HG02938 (cell line): ENCODE measurements at regions not wholly inside any gene's neighbourhood (a gene's known extent, or its start where the extent isn't known, plus 50 kb on each side); places are given as distances from the start of the nearest gene placed in this dataset.
"Not testable (repeated sequence)": the region's sequence is repeated elsewhere in the genome, so short reads cannot be mapped to it uniquely, and the experiment has no call there.

Experiments used
- ATAC-seq: cut with Tn5 transposase; IDR thresholded peaks from one replicate; pipeline ENCODE4 v1.9.1; 2021; ENCODE audit warnings: mild to moderate bottlenecking, moderate library complexity; ENCODE audit not compliant: unreplicated experiment

DNA sequence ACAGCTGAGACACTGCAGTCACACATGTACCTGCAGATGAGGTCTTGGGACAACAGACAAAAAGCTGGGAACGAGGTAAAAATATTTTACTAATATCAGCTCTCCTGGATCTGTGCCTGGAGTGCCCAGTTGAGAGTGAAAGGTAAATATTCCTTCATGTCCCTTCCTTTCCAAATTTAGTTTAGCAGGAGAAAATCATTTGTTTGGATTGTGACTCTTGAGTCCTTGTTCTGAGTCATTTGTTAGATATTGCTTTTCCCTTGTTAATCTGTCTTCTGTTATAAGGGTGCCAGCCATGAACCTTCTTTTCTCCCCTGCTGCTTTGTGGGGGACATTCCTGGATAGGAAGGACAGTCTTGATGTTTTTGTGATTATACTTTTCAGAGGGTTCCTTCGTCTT, 329.2 kb downstream of the DSC3 start:
- ATAC-seq = no peak

DNA sequence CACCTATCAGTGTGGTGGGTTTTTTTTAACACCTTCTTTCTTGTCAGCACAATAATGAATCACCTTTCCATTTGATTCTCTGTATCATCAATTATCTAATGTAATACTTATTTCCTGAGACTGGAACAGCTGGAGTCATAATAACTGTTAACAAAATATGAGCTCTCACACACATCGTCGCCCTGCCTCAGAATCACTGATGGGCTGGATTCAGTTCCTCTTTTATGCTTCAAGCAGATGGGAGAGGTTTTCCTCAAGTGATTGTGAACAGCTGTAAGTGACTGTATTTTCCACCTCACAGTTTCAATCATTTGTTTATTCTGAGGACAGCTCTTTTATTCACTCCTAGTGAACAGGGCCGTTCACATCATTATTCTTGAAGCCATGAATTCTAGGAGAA, 330.2 kb downstream of the DSC3 start:
- ATAC-seq = no peak

DNA sequence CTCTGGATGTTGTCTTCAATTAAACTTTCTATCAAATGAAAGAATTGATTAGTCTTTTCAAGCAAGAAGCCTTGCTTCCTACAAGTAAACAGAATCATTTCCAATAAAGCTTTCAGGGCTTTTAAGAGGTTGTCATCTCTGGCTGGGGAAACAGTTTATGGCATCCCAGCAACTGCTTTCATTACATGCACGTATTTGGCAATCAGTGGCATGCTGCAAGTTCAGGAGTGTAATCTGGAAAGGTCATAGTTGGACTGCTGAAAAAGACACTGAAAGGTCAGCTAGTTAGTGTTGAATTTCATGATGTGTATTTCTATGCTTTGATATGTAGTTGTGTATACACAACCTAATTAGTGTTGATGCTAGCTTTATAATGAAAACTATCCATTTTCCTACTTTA, 332.9 kb downstream of the DSC3 start:
- no peak for ATAC-seq

DNA sequence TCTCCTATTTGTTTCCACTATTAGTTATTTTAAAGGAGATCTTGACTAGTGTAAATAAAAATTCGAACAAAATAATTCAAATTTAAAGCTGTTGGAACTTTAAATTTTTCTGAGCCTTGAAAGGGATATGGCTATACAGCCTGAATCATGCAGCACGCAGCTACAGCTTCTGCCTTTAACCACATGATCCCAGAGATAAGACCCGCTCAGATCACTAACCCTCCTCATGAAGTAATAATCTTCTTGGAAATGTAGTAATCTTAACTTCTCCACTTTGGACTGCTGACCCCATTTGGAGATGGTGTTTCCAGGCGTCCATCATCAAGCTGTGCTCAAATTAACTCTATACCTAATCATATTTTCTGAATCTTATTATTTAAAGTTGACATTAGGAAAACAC, 336.6 kb downstream of the DSC3 start:
- ATAC-seq = no peak

DNA sequence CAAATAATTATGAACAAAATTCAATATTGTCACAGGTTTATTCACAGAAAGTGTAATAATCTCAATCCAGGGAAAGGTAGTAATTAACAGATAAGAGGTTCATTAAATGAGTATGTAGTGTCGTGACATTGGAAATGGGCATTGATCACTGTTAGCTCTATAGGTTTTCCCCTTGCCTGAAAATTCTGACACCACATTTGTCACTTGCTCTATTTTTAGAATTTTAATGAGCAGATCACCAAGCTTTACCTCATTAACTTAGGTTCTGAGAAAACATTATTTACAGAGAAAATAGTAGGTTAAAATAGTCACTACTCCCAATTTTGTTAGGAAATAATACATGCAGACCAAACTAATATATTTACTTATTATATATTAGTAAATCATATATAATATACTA, 344.0 kb downstream of the DSC3 start:
- no peak for ATAC-seq

DNA sequence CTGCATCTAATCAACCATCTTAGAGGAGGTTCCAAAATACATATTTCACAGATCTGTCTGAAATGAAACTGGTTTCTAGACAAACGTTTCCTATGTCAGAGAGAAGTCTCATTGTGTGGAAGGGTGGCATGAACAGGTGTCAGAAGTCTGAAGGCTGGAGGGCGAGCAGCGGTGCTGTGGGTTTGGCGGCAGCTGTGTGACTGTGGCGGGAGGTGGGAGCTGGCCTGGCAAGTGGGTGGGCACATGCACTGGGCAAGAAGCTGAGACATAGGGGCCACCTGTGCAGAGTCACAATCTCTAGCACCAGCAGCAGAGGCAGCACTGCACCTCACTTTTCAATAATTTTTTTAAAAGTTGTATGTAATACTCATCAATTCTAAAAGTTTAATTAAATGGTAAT, 346.3 kb downstream of the DSC3 start:
- no peak for ATAC-seq

DNA sequence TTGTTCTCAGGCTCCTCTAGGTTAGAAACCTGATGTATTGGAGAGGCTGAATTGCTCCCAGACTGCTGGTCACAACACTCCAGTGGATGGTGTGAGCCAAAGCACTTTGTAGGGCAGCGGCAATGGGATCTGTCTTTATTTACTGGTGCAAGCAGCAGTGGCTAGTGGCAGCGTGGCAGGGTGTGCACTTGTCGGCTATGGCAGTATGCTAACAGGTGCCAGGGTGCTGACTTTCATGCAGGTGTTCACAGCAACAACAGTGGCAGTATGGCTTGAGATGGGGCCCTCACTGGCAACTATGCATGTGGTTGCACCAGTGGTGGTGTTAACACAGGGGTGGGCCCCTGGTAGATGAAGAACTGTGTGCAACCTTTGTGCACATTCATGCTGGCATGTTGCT, 347.8 kb downstream of the DSC3 start:
- ATAC-seq = no peak

DNA sequence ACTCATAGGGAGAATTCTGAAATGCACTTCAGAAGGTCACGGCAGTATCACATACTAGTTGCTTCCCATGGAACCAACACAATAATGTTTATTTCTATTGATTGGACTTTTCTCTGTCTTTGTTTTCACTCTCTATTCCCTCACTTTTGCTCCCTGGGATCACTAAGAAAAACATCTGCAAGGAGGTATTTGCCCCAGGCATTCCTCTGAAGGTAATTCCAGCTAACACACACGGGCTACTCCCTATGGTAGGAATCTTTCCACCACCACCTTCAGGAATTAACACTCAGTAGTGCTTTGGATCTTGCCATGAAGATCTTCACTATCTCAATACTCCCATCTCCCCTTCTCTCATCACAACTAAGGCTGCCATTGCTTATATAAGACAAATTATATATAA, 353.3 kb downstream of the DSC3 start:
- no peak for ATAC-seq

DNA sequence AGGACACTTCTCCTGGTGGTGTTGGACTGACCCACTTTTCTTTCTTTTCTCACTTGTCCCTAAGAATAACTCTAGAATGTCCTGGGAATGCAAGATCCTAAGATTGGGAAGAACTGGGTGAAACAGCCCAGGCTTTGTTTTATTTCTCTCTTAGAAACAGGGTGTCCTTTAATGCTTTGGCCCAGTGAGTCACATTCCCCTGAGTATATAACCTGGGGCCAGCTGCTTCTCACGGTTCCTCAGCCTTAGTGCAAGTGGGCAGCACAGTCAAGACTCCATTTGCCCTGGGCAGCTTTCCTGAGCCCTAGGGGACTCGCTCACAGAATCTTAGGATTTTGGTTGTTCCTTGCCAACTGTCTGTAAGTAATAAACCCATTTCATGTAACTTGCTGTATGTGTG, 355.0 kb downstream of the DSC3 start:
- no peak for ATAC-seq

DNA sequence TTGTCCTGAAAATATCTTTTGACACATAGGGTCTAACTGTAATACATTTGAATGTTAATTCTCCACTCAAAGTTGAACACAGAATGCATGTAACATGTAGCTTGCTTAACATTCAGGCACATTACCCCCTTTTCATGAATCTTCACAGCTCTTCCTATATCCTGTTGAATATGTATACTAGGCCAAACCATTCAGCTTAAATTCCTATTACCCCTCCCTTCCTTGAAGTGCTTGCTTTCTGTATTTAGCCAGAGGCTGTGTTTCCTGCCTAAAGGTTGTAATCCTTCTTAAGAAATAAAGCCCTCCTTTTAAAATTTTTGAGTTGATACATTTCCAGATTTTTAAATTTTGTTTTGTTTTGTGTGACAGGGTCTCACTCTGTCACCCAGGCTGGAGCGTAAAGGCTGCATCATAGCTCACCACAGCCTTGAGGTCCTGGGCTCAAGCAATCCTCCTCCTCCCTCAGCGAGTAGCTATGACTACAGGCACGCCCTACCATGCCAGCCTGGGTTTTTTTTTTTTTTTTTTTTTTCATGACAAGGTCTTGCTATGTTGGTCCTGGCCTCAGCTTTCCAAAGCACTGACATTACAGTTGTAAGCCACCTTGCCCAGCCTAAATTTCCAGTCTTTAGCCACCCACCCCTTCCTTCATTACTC, 357.6 kb downstream of the DSC3 start:
- ATAC-seq = no peak

DNA sequence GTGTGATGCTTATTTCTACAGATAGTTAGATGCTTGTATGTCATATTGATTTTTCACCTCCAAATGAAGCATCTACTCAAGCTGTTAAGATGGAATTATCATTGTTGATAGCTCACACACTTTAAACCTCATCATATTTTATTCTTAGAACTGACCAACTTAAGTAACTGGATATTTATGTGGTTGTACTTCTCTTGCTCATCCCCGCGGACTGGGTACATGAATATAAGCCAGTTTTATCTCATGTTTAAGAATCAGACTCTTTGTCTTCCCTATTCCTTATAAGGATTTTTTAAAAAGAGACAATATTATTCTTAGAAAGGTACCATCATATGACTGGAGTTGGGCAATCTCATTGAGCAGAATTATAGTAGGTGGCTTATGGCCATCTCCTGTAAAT, 358.7 kb downstream of the DSC3 start:
- no peak for ATAC-seq

DNA sequence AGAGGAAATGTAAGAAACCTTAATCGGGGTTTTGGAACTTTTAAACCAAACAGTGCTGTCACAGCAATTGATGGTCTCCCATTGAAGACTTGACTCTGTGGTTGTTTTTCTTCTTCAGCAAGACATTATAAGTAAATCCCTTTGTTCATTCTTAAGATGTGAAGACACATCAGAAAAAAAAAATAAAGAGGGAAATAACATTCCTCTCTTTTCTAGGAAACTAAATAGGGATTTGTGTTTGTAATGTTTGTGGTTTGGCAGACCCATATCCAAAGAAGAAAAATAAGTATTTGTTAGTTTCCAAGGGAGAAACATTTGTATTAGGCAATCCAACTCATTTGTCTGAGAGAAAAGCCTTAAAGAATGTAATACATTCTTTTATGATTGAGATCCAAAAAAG, 359.9 kb downstream of the DSC3 start:
- no peak for ATAC-seq

DNA sequence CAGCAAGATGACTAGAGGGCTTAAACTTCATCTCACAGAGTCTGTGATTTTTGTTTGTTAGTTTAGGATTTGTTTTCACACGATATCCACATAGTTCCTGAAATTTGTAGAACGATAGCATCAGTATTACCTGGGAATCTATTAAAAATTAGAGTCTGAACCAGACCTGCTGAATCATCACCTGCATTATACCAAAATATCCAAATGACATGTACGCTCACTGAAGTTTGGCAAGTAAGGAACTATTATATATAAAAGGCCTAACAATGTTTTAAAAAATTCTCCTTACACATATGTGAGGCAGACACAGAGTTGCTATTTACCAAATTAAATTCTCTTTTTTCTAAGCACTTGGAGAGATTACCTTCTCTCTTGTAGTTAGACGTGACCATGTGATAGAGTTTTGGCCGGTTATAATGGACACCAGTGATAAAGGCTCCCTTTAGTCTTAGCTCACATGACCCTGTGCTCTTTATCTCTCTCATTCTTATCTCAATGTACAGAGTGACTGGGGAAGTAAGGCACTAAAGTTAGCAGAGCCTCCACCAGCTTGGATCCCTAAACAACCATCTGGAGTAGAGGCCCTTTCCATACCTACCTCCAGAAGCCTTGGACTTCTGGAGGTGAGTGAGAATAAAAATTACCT, 363.1 kb downstream of the DSC3 start:
- no peak for ATAC-seq

DNA sequence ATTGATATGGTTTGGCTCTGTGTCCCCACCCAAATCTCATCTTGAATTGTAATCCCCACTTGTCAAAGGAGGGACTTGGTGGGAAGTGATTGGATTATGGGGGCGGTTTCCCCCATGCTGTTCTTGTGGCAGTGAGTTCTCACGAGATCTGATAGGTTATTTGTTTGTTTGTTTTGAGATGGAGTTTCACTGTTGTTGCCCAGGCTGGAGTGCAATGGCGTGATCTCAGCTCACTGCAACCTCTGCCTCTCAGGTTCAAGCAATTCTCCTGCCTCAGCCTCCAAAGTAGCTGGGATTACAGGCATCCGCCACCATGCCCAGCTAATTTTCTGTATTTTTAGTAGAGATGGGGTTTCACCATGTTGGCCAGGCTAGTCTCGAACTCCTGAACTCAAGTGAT, 364.7 kb downstream of the DSC3 start:
- not testable (repeated sequence) for ATAC-seq

DNA sequence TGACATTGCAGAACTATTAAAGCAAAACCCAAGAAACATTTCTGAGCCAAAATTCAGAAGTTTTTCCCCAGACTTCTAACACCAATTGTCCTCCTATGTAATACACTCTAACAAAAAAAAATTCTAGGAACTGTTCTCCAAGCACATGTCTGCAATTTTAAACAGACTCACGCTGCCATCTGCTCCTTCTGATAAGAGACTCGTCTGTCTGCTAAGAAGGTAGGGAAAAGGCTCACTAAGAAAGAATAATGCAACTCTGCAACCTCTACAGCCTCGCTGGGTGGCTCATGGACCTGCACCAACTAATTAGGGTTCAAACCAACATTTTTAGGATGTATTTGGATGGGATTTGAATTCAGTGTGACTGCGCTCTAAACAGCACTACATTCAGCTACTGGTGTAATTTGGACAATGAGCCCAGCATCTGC, 366.5 kb downstream of the DSC3 start:
- no peak for ATAC-seq

DNA sequence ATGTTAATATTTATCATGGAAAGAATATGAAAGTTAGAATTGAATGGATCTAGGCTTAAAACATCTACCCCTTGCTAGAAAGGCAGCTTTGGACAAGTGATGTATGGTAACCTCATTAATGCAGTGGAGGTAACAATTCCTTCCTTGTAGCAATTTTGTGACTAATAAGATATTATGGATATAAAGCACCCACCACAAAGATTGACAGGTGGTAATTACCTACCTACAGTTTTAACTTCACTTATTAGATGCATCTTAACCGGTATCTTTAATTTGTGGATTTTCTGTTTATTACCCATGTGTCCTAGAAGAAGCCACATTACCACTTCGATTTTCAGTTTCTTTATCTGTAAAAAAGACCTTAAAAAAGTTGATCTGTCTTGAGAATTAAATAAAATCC, 367.0 kb downstream of the DSC3 start:
- ATAC-seq = no peak

DNA sequence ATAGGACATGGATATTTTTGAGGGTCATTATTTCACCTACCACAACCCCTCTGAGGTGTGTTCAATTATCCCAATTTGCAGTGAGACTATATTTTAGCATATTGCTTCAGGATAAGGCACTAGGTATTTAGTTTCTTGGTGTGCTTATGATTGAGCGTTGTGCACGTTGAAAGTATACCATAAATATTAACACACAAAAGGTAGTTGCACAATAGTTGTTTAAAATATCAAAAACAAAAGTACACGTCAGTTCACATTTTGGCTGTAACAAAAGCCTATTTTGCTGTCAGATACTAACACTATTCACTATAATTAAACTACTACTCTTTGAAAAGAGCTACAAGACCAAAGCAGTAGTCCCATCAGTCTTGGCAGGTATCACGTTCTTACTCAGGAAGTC, 367.5 kb downstream of the DSC3 start:
- no peak for ATAC-seq

DNA sequence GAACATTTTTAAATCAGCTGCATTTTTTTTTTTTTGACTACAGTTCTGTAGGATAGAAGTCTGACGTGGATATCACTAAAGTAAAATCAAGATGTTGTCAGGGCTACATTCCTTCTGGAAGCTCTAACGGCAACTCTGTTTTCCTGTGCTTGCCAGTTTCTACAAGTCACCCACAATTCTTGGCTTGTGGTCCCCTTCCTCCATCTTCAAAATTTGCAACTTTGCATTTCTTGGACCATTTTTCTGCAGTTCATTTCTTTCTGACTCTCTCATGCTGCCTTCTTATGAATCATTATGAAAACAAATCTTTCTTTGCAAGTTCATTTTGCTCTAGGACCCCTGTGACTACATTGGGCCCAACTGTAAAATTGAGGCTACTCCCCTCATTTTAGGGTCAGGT, 367.9 kb downstream of the DSC3 start:
- no peak for ATAC-seq

DNA sequence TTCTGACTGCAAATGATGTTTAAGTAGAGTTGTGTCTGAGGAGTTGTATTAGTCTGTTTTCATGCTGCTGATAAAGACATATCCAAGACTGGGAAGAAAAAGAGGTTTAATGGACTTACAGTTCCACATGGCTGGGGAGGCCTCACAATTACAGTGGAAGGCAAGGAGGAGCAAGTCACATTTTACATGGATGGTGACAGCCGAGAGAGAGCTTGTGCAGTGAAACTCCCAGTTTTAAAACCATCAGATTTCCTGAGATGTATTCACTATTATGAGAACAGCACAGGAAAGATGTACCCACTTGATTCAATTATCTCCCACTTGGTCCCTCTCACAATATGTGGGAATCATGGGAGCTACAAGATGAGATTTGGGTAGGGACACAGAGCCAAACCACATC, 370.1 kb downstream of the DSC3 start:
- not testable (repeated sequence) for ATAC-seq

DNA sequence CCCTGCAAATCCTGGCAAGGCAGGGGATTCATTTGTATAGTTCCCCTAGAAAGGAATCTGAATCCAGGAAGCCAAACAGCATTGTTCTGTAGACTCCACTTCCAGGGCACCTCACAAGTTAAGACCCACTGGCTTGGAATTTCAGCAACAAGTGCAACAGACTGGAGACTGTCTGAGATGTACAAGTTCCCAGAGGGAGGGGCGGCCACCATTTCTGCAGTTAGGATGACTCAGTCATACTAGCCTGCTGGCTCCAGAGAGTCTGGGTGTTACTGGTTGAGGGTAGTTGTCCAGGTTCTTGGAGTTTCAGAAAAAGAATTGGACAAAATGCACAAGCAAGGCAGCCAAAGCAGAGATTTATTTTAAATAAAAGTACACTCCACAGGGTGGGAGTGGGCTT, 384.2 kb downstream of the DSC3 start:
- no peak for ATAC-seq

DNA sequence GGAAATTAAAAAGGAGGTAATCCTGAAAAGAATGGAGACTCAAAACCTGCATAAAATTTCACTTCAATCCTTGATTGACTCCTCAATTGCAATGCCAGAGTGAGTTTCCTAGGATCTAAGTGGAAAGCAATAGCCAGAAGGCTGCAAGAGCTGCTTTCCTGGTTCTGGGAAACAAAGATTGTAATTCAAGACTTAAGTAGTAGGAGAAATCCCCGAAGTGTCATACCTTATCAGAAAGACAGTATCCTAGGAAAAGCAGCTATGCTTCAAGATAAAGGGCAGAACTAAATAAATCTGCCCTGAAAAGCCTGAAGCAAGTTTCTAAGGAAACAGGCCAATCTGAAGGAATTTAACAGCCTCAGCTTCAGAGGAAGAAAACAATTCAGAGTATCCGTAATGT, 390.2 kb downstream of the DSC3 start:
- no peak for ATAC-seq

DNA sequence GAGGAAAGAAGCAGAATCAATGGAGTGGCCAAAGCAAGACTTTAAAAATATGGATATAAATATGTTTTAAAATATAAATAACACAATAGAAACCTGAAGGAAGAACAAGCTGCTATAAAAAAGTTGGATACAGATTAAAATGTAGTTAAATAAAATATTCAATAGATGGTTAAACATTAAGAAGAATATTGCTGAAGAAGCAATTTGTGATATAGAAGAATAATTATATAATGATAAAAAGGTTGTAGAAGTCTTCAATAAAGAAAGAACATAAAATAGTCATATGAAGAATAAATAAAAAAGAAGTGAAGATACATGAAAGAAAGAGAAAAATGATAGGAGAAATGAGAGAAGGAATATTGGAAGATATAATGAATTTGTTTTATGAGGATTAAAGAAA, 392.0 kb downstream of the DSC3 start:
- no peak for ATAC-seq

DNA sequence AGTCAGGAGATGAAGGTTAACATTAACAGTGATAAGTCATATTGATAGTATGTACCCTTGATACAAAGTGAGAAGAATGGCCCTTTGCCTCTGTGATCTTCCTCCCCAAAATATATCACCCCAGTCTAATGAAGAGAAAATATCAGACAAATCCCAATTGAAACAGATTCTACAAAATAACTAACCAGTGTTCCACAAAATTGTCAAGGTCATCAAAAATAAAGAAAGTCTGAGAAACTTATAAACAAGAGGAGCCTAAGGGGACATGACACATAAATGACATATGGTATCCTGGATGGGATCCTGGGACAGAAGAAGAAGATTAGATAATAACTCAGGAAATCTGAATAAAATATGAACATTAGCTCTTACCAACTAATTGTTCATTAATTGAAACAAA, 398.4 kb downstream of the DSC3 start:
- no peak for ATAC-seq
